H1 (cell line): ENCODE measurements at regions not wholly inside any gene's neighbourhood (a gene's known extent, or its start where the extent isn't known, plus 50 kb on each side); places are given as distances from the start of the nearest gene placed in this dataset.

Experiments used
- CTCF ChIA-PET: fragments of 300-600 bp; sonication (Branson Sonifier 250); formaldehyde crosslinking; loops from one replicate; lab custom pipeline; 2021; ENCODE audit not compliant: partially characterized antibody; lab: Charles Lee
- POLR2A ChIA-PET: fragments of 300-600 bp; sonication (Branson Sonifier 250); formaldehyde crosslinking; loops from one replicate; lab custom pipeline; 2021; ENCODE audit warnings: inconsistent platforms; ENCODE audit not compliant: partially characterized antibody; lab: Charles Lee
- DNase-seq, 2 experiments: peaks; one replicate each; pipeline versions ENCODE4 v3.0.0 to v3.0.0-alpha.2; 2010 to 2022; ENCODE audit warnings: low spot score in 2 of 2, low read depth in 1 of 2, mixed read lengths in 1 of 2
- FAIRE-seq: peaks from 2 replicates; lab custom pipeline; 2011; peaks lifted over from hg19 to GRCh38; lab: Jason Lieb, UNC
- H2AFZ ChIP-seq: 2 replicates; pipeline ENCODE4 v1.8.1; 2012; ENCODE audit warnings: low read length, inconsistent platforms
- H2AK5ac ChIP-seq: 2 replicates; pipeline ENCODE4 v1.6.1; 2013; ENCODE audit warnings: low read depth, low read length
- H2BK120ac ChIP-seq: replicated peaks from 2 replicates; pipeline ENCODE3; 2013; ENCODE audit warnings: low read depth, low read length, inconsistent platforms
- H2BK12ac ChIP-seq: 2 replicates; pipeline ENCODE4 v1.6.1; 2013; ENCODE audit warnings: low read depth, low read length
- H2BK15ac ChIP-seq: 2 replicates; pipeline ENCODE4 v1.6.1; 2013; ENCODE audit warnings: low read length
- H2BK20ac ChIP-seq: 2 replicates; pipeline ENCODE4 v1.6.1; 2013; ENCODE audit warnings: low read length
- H2BK5ac ChIP-seq: 2 replicates; pipeline ENCODE4 v1.6.1; 2013; ENCODE audit warnings: low read depth, low read length
- H3K14ac ChIP-seq: 2 replicates; pipeline ENCODE4 v1.6.1; 2013; ENCODE audit warnings: inconsistent platforms; ENCODE audit not compliant: insufficient read length
- H3K18ac ChIP-seq: 2 replicates; pipeline ENCODE4 v1.6.1; 2013; ENCODE audit warnings: low read length; ENCODE audit errors: extremely low read depth
- H3K23ac ChIP-seq: 2 replicates; pipeline ENCODE4 v1.6.1; 2013; ENCODE audit warnings: inconsistent platforms; ENCODE audit not compliant: insufficient read length
- H3K23me2 ChIP-seq: 2 replicates; pipeline ENCODE4 v1.6.1; 2013; ENCODE audit warnings: low read depth, low read length
- H3K27ac ChIP-seq: 2 replicates; pipeline ENCODE4 v1.6.1; 2011; ENCODE audit warnings: low read depth, low read length, inconsistent platforms
- H3K27me3 ChIP-seq, 4 experiments: replicated peaks in 1 of 4; 1 replicate in 1 of 4; 2 replicates in 3 of 4; pipeline versions ENCODE4 v1.6.1 to v1.8.1; 2011 to 2013; ENCODE audit warnings: low read length in 3 of 4, mild to moderate bottlenecking in 3 of 4, inconsistent platforms in 2 of 4, mixed read lengths in 2 of 4, moderate library complexity in 1 of 4; ENCODE audit not compliant: control insufficient read depth in 3 of 4, insufficient read depth in 3 of 4; ENCODE audit errors: extremely low read depth in 1 of 4
- H3K36me3 ChIP-seq, 4 experiments: 2 replicates each; pipeline versions ENCODE4 v1.6.1 to v1.8.1; 2011 to 2013; ENCODE audit warnings: mild to moderate bottlenecking in 4 of 4, low read length in 3 of 4, moderate library complexity in 2 of 4, control low read depth in 1 of 4, inconsistent platforms in 1 of 4; ENCODE audit not compliant: insufficient read depth in 4 of 4, control insufficient read depth in 2 of 4
- H3K4ac ChIP-seq: replicated peaks from 2 replicates; pipeline ENCODE3; 2013; ENCODE audit warnings: low read length, low read depth, mixed read lengths, inconsistent platforms; ENCODE audit not compliant: insufficient read length
- H3K4me1 ChIP-seq, 4 experiments: replicated peaks in 1 of 4; 1 replicate in 1 of 4; 2 replicates in 3 of 4; pipeline versions ENCODE4 v1.6.1 to v1.8.1; 2011 to 2013; ENCODE audit warnings: low read length in 3 of 4, inconsistent platforms in 2 of 4, mixed read lengths in 1 of 4; ENCODE audit not compliant: insufficient read depth in 4 of 4, control insufficient read depth in 3 of 4
- H3K4me2 ChIP-seq, 2 experiments: 2 replicates each; pipeline versions ENCODE4 v1.6.1 to v1.8.1; 2011 to 2013; ENCODE audit warnings: low read depth in 2 of 2, low read length in 2 of 2, control low read depth in 1 of 2, inconsistent platforms in 1 of 2, mild to moderate bottlenecking in 1 of 2; ENCODE audit not compliant: insufficient read depth in 1 of 2
- H3K4me3 ChIP-seq, 4 experiments: fragments of 200-600, 300-600 bp in 1 of 4; sonication (generic), shearing (Covaris generic), sonication (Bioruptor Twin) in 1 of 4; 2 replicates each; pipeline versions ENCODE4 v1.5.1 to v1.8.1; 2011 to 2016; ENCODE audit warnings: low read length in 4 of 4, low read depth in 3 of 4, control low read depth in 2 of 4, inconsistent platforms in 2 of 4, mild to moderate bottlenecking in 2 of 4, mixed read lengths in 1 of 4, moderate library complexity in 1 of 4; ENCODE audit not compliant: insufficient read depth in 2 of 4; ENCODE audit errors: extremely low read depth in 1 of 4
- H3K56ac ChIP-seq: replicated peaks from 2 replicates; pipeline ENCODE3; 2013; ENCODE audit warnings: low read depth, mild to moderate bottlenecking, mixed read lengths, low read length, inconsistent platforms; ENCODE audit not compliant: insufficient read length
- H3K79me1 ChIP-seq: 2 replicates; pipeline ENCODE4 v1.6.1; 2013; ENCODE audit warnings: low read depth, low read length, control low read depth
- H3K79me2 ChIP-seq, 2 experiments: 2 replicates each; pipeline versions ENCODE4 v1.6.1 to v1.8.1; 2012 to 2013; ENCODE audit warnings: low read length in 2 of 2, mild to moderate bottlenecking in 2 of 2, inconsistent platforms in 1 of 2; ENCODE audit not compliant: insufficient read depth in 2 of 2, control insufficient read depth in 1 of 2
- H3K9ac ChIP-seq, 4 experiments: replicated peaks in 1 of 4; 1 replicate in 1 of 4; 2 replicates in 3 of 4; pipeline versions ENCODE4 v1.6.1 to v1.8.1; 2011 to 2013; ENCODE audit warnings: low read depth in 3 of 4, low read length in 3 of 4, control low read depth in 2 of 4, mild to moderate bottlenecking in 2 of 4, moderate library complexity in 2 of 4, inconsistent platforms in 1 of 4; ENCODE audit errors: extremely low read depth in 1 of 4
- H3K9me3 ChIP-seq, 2 experiments: 2 replicates each; pipeline versions ENCODE4 v1.6.1 to v1.8.1; 2012 to 2013; ENCODE audit warnings: mild to moderate bottlenecking in 2 of 2, moderate library complexity in 2 of 2, control low read depth in 1 of 2, inconsistent platforms in 1 of 2, low read depth in 1 of 2, low read length in 1 of 2, mixed read lengths in 1 of 2; ENCODE audit not compliant: insufficient read depth in 2 of 2
- H4K20me1 ChIP-seq, 2 experiments: replicated peaks in 1 of 2; 2 replicates each; pipeline versions ENCODE3 to v1.8.1; 2011 to 2013; ENCODE audit warnings: inconsistent platforms in 2 of 2, low read length in 2 of 2, mild to moderate bottlenecking in 1 of 2; ENCODE audit not compliant: insufficient read depth in 2 of 2, control insufficient read depth in 1 of 2
- H4K5ac ChIP-seq: 2 replicates; pipeline ENCODE4 v1.6.1; 2013; ENCODE audit warnings: low read length, low read depth, mixed read lengths, inconsistent platforms; ENCODE audit not compliant: insufficient read length
- H4K8ac ChIP-seq: 2 replicates; pipeline ENCODE4 v1.8.0; 2013; ENCODE audit warnings: mild to moderate bottlenecking, moderate library complexity, low read length, inconsistent platforms; ENCODE audit not compliant: insufficient read depth; ENCODE audit errors: extremely low read depth
- H4K91ac ChIP-seq: replicated peaks from 2 replicates; pipeline ENCODE3; 2013; ENCODE audit warnings: low read length, mixed read lengths, inconsistent platforms; ENCODE audit not compliant: insufficient read length
- BCL11A ChIP-seq, 2 experiments: IDR thresholded peaks; one replicate each; pipeline ENCODE4 v1.6.1; 2011; ENCODE audit warnings: low read depth in 2 of 2, low read length in 2 of 2, mild to moderate bottlenecking in 2 of 2
- CBX5 ChIP-seq: fragments of 300-800, 300-1000 bp; sonication (generic); IDR thresholded peaks from 2 replicates; pipeline ENCODE4 v1.7.1; 2016; ENCODE audit warnings: antibody characterized with exemption, low read length, low read depth
- CBX8 ChIP-seq: fragments of 300-800, 300-1000 bp; sonication (generic); IDR thresholded peaks from 2 replicates; pipeline ENCODE4 v1.7.1; 2016; ENCODE audit warnings: low read depth, low read length, borderline replicate concordance
- CEBPB ChIP-seq: IDR thresholded peaks from 2 replicates; pipeline ENCODE4 v1.6.1; 2012; ENCODE audit warnings: low read depth, low read length
- CTBP2 ChIP-seq: IDR thresholded peaks from 2 replicates; pipeline ENCODE4 v1.7.0; 2011; ENCODE audit warnings: borderline replicate concordance, mild to moderate bottlenecking, moderate library complexity, mixed read lengths, low read length; ENCODE audit not compliant: insufficient read depth, insufficient read length
- EP300 ChIP-seq, 2 experiments: IDR thresholded peaks; 1 replicate in 1 of 2; 2 replicates in 1 of 2; pipeline ENCODE4 v1.6.1; 2011 to 2012; ENCODE audit warnings: low read depth in 2 of 2, low read length in 2 of 2, mild to moderate bottlenecking in 2 of 2, borderline replicate concordance in 1 of 2, inconsistent platforms in 1 of 2, moderate library complexity in 1 of 2
- MAFK ChIP-seq: IDR thresholded peaks from 2 replicates; pipeline ENCODE4 v1.6.1; 2012; ENCODE audit warnings: low read depth, mild to moderate bottlenecking, improper control_type of control experiment, low read length
- NANOG ChIP-seq: IDR thresholded peaks from 2 replicates; pipeline ENCODE4 v1.6.1; 2011; ENCODE audit warnings: low read length, low read depth, mild to moderate bottlenecking, inconsistent platforms; ENCODE audit not compliant: insufficient read depth, poor library complexity, severe bottlenecking
- PHF8 ChIP-seq: fragments of 200-600 bp; sonication (generic); conservative IDR thresholded peaks from 2 replicates; pipeline ENCODE4 v1.7.1; 2012; ENCODE audit warnings: low read depth, mild to moderate bottlenecking, inconsistent platforms, low read length, moderate library complexity
- POLR2AphosphoS5 ChIP-seq: IDR thresholded peaks from 2 replicates; pipeline ENCODE4 v1.6.1; 2011; ENCODE audit warnings: low read depth, low read length
- SAP30 ChIP-seq: fragments of 300-600 bp; sonication (generic); IDR thresholded peaks from 2 replicates; pipeline ENCODE4 v1.7.1; 2012; ENCODE audit warnings: low read length, moderate library complexity, mild to moderate bottlenecking, inconsistent platforms; ENCODE audit not compliant: insufficient read depth, insufficient replicate concordance
- SP1 ChIP-seq: IDR thresholded peaks from 2 replicates; pipeline ENCODE4 v1.6.1; 2011; ENCODE audit warnings: low read depth, low read length
- TCF12 ChIP-seq: IDR thresholded peaks from 2 replicates; pipeline ENCODE4 v1.6.1; 2011; ENCODE audit warnings: low read depth, mild to moderate bottlenecking, low read length
- TEAD4 ChIP-seq: IDR thresholded peaks from 2 replicates; pipeline ENCODE4 v1.6.1; 2012; ENCODE audit warnings: low read depth, low read length, inconsistent platforms, mixed read lengths
- WGBS, 2 experiments: shearing (Covaris generic) in 1 of 2; methylation state at CpG; one replicate each; pipeline versions ENCODE4 v1.1.6 to v1.1.7; 2013 to 2015; ENCODE audit warnings: low lambda C conversion rate in 2 of 2, mixed read lengths in 2 of 2, inconsistent platforms in 1 of 2, low coverage in 1 of 2, missing lambda C conversion rate in 1 of 2; ENCODE audit not compliant: insufficient replicate concordance in 2 of 2, insufficient coverage in 1 of 2, insufficient read length in 1 of 2; ENCODE audit errors: extremely low coverage in 1 of 2, missing lambda C conversion rate in 1 of 2; 5-methylcytosine and 5-hydroxymethylcytosine counted together

- ChIA-PET CTCF (interaction anchor here (0.6 kb wide), 1 partner anchor 16 kb away, joined by 3 read pairs; no protein-coding TSS in a partner anchor), POLR2A (no interaction called here)
- Histone ChIP-seq H2BK5ac (no peak overlapping the region), H2AFZ (no peak overlapping the region), H3K9me3 (no peaks in the 10 kb centered on the region), H3K27me3 (no peaks in the 10 kb centered on the region), H3K4me3 (no peak overlapping the region), H3K27ac (no peak overlapping the region), H2BK120ac (no peak overlapping the region), H3K4me1 (no peaks in the 10 kb centered on the region), H3K18ac (no peak overlapping the region), H2BK20ac (no peak overlapping the region), H4K91ac (no peak overlapping the region), H4K20me1 (no peaks in the 10 kb centered on the region), H3K23ac (no peak overlapping the region), H2BK12ac (no peak overlapping the region), H3K36me3 (no peaks in the 10 kb centered on the region), H4K5ac (no peak overlapping the region), H3K14ac (no peak overlapping the region), H3K79me1 (no peaks in the 10 kb centered on the region), H3K4me2 (no peak overlapping the region), H4K8ac (no peak overlapping the region), H2BK15ac (no peak overlapping the region), H2AK5ac (no peak overlapping the region), H3K4ac (no peak overlapping the region), H3K79me2 (no peaks in the 10 kb centered on the region), H3K23me2 (no peaks in the 10 kb centered on the region), H3K9ac (no peak overlapping the region), H3K56ac (no peak overlapping the region)
- no peak for FAIRE-seq
- 93% methylated on average over 3 of the region's 3 CpGs; no CpG with 5 or more reads in 1 of the 2 experiments for WGBS, 2 experiments
- DNase-seq = no peak
- TF ChIP-seq TCF12 = no peak
- no peak for TF ChIP-seq PHF8
- TF ChIP-seq POLR2AphosphoS5 = no peak
- TF ChIP-seq CBX8 = no peak
- no peak for TF ChIP-seq NANOG
- no peak for TF ChIP-seq SAP30
- TF ChIP-seq MAFK = no peak
- no peak for TF ChIP-seq CTBP2
- TF ChIP-seq CBX5 = no peak
- no peak for TF ChIP-seq CEBPB
- TF ChIP-seq EP300 (IDR thresholded peaks at IDR 0.05; ENCODE audit: borderline replicate concordance in 1 of 2, low read depth in 2 of 2, low read length in 2 of 2) = no peak
- no peak for TF ChIP-seq SP1
- TF ChIP-seq BCL11A (IDR thresholded peaks at IDR 0.05; ENCODE audit: low read depth in 2 of 2, low read length in 2 of 2) = no peak
- no peak for TF ChIP-seq TEAD4
These were observed 251.2 kb upstream of the RORB start for GRCh38 chr9:74245866-74246497.
